Sigmoid colon (tissue), 6 donors: ENCODE measurements at regions not wholly inside any gene's neighbourhood (a gene's known extent, or its start where the extent isn't known, plus 50 kb on each side); places are given as distances from the start of the nearest gene placed in this dataset.

Source experiments
- DNase-seq: peaks from one replicate; pipeline ENCODE4 v3.0.0-alpha.2; 2019
- H3K27ac ChIP-seq, 4 donors: fragments of 200-600 bp; sonication (generic); one replicate each; pipeline ENCODE4 v1.5.1; 2016 to 2019; ENCODE audit warnings: mild to moderate bottlenecking in 1 of 4
- H3K27me3 ChIP-seq, 3 donors: fragments of 200-600 bp; sonication (generic); one replicate each; pipeline ENCODE4 v1.5.1; 2019; ENCODE audit warnings: mild to moderate bottlenecking in 1 of 3
- H3K36me3 ChIP-seq, 4 donors: fragments of 200-600 bp; sonication (generic); one replicate each; pipeline ENCODE4 v1.5.1; 2016 to 2019
- H3K4me1 ChIP-seq, 4 donors: fragments of 200-600 bp; sonication (generic); one replicate each; pipeline ENCODE4 v1.5.1; 2017 to 2019
- H3K4me3 ChIP-seq, 4 donors: fragments of 200-600 bp; sonication (generic); one replicate each; pipeline ENCODE4 v1.5.1; 2017 to 2019; ENCODE audit warnings: mild to moderate bottlenecking in 2 of 4, moderate library complexity in 1 of 4
- H3K9me3 ChIP-seq, 4 donors: fragments of 200-600 bp in 3 of 4; sonication (generic) in 3 of 4; one replicate each; pipeline versions ENCODE4 v1.5.1 to v1.6.1; 2013 to 2019
- EP300 ChIP-seq, 4 donors: sonication (generic); formaldehyde crosslinking; IDR thresholded peaks; one replicate each; pipeline ENCODE4 v1.6.1; 2017; ENCODE audit warnings: antibody characterized with exemption in 4 of 4
- POLR2A ChIP-seq, 2 donors: fragments of 450-650 bp; IDR thresholded peaks; one replicate each; pipeline ENCODE4 v1.6.1; 2016; ENCODE audit warnings: antibody characterized with exemption in 2 of 2, mild to moderate bottlenecking in 2 of 2, moderate library complexity in 2 of 2
- POLR2AphosphoS5 ChIP-seq, 4 donors: sonication (generic); formaldehyde crosslinking; IDR thresholded peaks; one replicate each; pipeline ENCODE4 v1.6.1; 2017; ENCODE audit warnings: antibody characterized with exemption in 4 of 4
- WGBS, 2 donors: extraction: QIAGEN DNeasy Blood & Tissue Kit; methylation state at CpG; one replicate each; pipeline ENCODE4 v1.1.7; 2013; 5-methylcytosine and 5-hydroxymethylcytosine counted together
- intact Hi-C: fragments of 100-400 bp; cut with DNase I; formaldehyde crosslinking; loops from one replicate; pipeline ENCODE4 v1.15.1; 2023
- TF ChIP-seq, protein P1 (sequence below), 4 experiments: fragments of 450-650 bp in 3 of 4; fragments of 200-600 bp in 1 of 4; IDR thresholded peaks; one replicate each; pipeline ENCODE4 v1.5.1; 2016 to 2019; ENCODE audit warnings: antibody characterized with exemption in 4 of 4, mild to moderate bottlenecking in 3 of 4, moderate library complexity in 2 of 4
- donor health status: healthy with polysubstance abuse.
- donor health status: healthy.

DNA sequence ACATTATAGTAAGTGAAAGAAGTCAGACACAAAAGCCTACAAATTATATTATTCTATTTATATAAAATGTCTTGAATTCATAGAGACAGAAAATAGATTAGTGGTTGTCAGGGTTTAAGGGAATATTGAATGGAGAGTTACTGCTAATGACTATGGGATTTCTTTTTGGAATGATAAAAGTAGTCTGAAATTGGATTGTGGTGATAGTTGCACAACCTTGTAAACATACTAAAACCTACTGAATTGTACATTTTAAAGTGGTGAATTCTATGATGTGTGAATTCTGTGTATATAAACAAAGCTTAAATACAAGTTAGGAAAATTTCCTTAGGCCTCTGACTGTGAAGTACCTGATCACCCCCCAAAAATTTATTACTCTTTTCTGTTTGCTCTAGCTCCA, 343.1 kb downstream of the TFAP2B start:
- no peaks in the 10 kb centered on the region for H3K36me3 ChIP-seq
- H3K9me3 ChIP-seq = no peaks in the 10 kb centered on the region
- no peak overlapping the region for H3K27ac ChIP-seq
- no peak overlapping the region for H3K4me3 ChIP-seq
- intact Hi-C loops = no loop called here
- TF ChIP-seq EP300 (IDR thresholded peaks at IDR 0.05) = no peak
- no peak for TF ChIP-seq POLR2A (IDR thresholded peaks at IDR 0.05)
- TF ChIP-seq POLR2AphosphoS5 (IDR thresholded peaks at IDR 0.05) = no peak
- TF ChIP-seq, protein P1, sequence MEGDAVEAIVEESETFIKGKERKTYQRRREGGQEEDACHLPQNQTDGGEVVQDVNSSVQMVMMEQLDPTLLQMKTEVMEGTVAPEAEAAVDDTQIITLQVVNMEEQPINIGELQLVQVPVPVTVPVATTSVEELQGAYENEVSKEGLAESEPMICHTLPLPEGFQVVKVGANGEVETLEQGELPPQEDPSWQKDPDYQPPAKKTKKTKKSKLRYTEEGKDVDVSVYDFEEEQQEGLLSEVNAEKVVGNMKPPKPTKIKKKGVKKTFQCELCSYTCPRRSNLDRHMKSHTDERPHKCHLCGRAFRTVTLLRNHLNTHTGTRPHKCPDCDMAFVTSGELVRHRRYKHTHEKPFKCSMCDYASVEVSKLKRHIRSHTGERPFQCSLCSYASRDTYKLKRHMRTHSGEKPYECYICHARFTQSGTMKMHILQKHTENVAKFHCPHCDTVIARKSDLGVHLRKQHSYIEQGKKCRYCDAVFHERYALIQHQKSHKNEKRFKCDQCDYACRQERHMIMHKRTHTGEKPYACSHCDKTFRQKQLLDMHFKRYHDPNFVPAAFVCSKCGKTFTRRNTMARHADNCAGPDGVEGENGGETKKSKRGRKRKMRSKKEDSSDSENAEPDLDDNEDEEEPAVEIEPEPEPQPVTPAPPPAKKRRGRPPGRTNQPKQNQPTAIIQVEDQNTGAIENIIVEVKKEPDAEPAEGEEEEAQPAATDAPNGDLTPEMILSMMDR (IDR thresholded peaks at IDR 0.05) = no peak
- H3K4me1 ChIP-seq = no peaks in the 10 kb centered on the region
- H3K27me3 ChIP-seq = no peaks in the 10 kb centered on the region
- DNase-seq = no peak

DNA sequence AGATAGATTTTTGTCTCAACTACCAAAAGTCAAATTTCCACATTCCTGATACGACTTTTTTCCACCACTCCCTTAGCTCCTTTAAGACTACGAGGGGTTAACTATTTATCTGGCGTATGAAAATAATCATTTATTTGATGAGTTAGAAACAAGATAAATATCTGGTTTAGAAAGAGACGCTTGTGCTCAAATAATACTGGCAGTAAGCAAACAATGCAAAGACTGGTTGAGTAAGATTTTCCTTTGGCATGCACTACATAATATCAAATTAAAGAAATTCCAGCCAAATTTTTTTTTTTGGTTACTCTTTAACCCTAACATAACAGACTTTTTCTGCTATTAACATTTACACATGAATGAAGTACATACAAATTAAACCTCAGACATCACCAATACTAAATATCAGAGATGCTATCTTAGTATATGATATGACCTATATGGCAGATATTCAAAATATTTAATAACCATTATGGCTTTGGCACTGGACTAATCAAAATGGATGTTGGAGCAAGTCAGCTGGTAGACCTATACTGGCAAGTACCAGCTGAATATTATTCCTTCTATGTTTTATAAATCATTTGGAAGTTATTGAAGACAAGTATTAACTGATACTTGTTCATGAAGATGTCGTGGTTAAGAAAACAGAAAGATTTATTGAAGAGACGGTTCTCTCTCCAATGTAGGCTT, 345.3 kb downstream of the TFAP2B start:
- 70 to 81% methylated on average over 6 of the region's 6 CpGs for WGBS, 2 donors

DNA sequence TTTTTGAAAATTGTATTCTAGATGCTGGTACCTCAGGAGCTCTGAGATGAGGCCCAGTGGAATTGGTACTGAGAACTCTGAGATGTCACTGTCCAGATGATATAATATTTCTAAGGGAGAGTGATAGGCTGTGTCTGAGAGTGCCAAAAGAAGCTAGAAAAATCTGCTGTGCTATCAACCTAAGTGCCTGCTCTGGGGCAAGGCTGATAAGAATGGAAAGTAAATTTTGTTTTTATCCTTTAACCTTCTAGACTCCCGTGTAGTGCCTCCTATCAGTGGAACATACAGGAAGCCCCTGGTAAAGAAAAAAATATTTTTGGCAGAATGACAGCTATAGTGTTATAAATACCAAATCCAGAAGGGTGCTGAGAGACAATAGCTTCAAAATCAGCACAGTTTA, 348.2 kb downstream of the TFAP2B start:
- no peak overlapping the region for H3K27ac ChIP-seq
- no peaks in the 10 kb centered on the region for H3K4me1 ChIP-seq
- intact Hi-C loops = no loop called here
- no peaks in the 10 kb centered on the region for H3K27me3 ChIP-seq
- DNase-seq = no peak
- no peaks in the 10 kb centered on the region for H3K9me3 ChIP-seq
- TF ChIP-seq POLR2AphosphoS5 (IDR thresholded peaks at IDR 0.05) (no peak), POLR2A (IDR thresholded peaks at IDR 0.05) (no peak), EP300 (IDR thresholded peaks at IDR 0.05) (no peak)
- TF ChIP-seq, protein P1 (IDR thresholded peaks at IDR 0.05) = no peak
- WGBS, 2 donors = 27 to 31% methylated on average over 1 of the region's 1 CpG
- no peaks in the 10 kb centered on the region for H3K36me3 ChIP-seq
- H3K4me3 ChIP-seq = no peak overlapping the region

More for the DNA sequence above, 345.3 kb downstream of the TFAP2B start:
- Histone ChIP-seq H3K4me1 (no peaks in the 10 kb centered on the region), H3K27ac (no peak overlapping the region), H3K4me3 (no peak overlapping the region), H3K9me3 (no peaks in the 10 kb centered on the region), H3K27me3 (no peaks in the 10 kb centered on the region), H3K36me3 (no peaks in the 10 kb centered on the region)
- DNase-seq = no peak
- TF ChIP-seq POLR2AphosphoS5 (IDR thresholded peaks at IDR 0.05) = no peak
- no peak for TF ChIP-seq EP300 (IDR thresholded peaks at IDR 0.05)
- TF ChIP-seq POLR2A (IDR thresholded peaks at IDR 0.05) = no peak
- TF ChIP-seq, protein P1 (IDR thresholded peaks at IDR 0.05) = no peak
- intact Hi-C loops = no loop called here

DNA sequence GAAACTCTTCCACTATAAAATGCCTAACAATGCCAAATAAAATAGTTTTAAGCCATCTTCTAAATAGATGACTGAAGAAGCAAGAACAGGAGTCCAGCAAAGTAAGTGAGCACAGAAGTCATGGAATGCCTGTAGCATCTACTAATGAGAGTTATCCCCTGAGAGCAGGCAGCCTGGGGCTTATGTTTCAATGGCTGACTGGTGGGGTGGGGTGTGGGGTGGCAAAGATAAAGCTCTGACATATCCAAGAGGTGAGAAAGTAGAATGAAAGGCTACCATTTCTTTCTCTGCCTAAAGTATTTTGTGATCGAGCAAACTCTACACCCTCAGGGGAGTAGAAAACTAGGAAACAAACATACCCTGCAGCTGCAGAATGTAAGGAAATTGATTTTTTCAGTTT, 348.8 kb downstream of the TFAP2B start:
- intact Hi-C loops = no loop called here
- TF ChIP-seq EP300 (IDR thresholded peaks at IDR 0.05) = no peak
- no peak for TF ChIP-seq POLR2AphosphoS5 (IDR thresholded peaks at IDR 0.05)
- DNase-seq = no peak
- no peak overlapping the region for H3K4me3 ChIP-seq
- no peaks in the 10 kb centered on the region for H3K36me3 ChIP-seq
- no peaks in the 10 kb centered on the region for H3K27me3 ChIP-seq
- WGBS, 2 donors = 63 to 81% methylated on average over 1 of the region's 1 CpG
- no peaks in the 10 kb centered on the region for H3K4me1 ChIP-seq
- no peak overlapping the region for H3K27ac ChIP-seq
- no peaks in the 10 kb centered on the region for H3K9me3 ChIP-seq

DNA sequence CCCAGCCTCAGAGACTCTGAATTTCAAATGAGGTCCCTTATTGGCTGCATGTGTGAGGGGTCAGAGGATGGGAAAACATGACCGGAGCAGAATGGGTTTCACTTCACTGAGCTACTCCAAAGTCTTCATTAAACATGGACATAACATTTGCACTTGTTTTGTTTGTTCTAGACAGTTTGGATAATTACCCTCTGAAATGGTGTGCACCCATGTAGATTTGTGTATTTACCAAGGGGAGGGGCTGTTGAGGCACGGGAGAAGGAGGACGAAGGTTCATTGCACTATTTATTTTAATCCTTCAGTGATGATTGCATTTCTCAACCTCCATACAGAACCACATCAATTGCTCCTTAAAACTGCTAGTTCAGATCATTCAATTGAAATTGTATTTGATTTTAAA, 364.2 kb downstream of the TFAP2B start:
- WGBS, 2 donors = 18 to 59% methylated on average over 3 of the region's 3 CpGs
- H3K36me3 ChIP-seq = no peaks in the 10 kb centered on the region
- H3K27ac ChIP-seq = no peak overlapping the region
- no peaks in the 10 kb centered on the region for H3K27me3 ChIP-seq
- H3K4me1 ChIP-seq = no peaks in the 10 kb centered on the region
- no peak for DNase-seq
- TF ChIP-seq EP300 (IDR thresholded peaks at IDR 0.05) = no peak
- no peak for TF ChIP-seq POLR2AphosphoS5 (IDR thresholded peaks at IDR 0.05)
- no peak for TF ChIP-seq POLR2A (IDR thresholded peaks at IDR 0.05)
- TF ChIP-seq, protein P1 (IDR thresholded peaks at IDR 0.05) = no peak
- H3K9me3 ChIP-seq = no peaks in the 10 kb centered on the region
- intact Hi-C loops = no loop called here
- H3K4me3 ChIP-seq = no peak overlapping the region
